NB4 (cell line): ENCODE measurements at regions not wholly inside any gene's neighbourhood (a gene's known extent, or its start where the extent isn't known, plus 50 kb on each side); places are given as distances from the start of the nearest gene placed in this dataset.

Experiments
- DNase-seq: peaks from one replicate; pipeline ENCODE4 v3.0.0; 2010; ENCODE audit warnings: low read depth
- H3K4me3 ChIP-seq: one replicate; pipeline ENCODE4 v1.5.1; 2011; ENCODE audit warnings: mild to moderate bottlenecking, low read depth, low read length, moderate library complexity
- CTCF ChIP-seq: IDR thresholded peaks from one replicate; pipeline ENCODE4 v1.5.1; 2012; ENCODE audit warnings: low read depth, low read length
- MYC ChIP-seq: IDR thresholded peaks from 2 replicates; pipeline ENCODE4 v1.6.1; 2011; ENCODE audit warnings: low read depth, low read length
- POLR2A ChIP-seq: IDR thresholded peaks from 2 replicates; pipeline ENCODE4 v1.6.1; 2011; ENCODE audit warnings: mild to moderate bottlenecking; ENCODE audit not compliant: insufficient read length; ENCODE audit errors: extremely low read depth
- TF ChIP-seq, protein P1 (sequence below): IDR thresholded peaks from 2 replicates; pipeline ENCODE4 v1.6.1; 2011; ENCODE audit warnings: low read depth, low read length

- no peak overlapping the region for H3K4me3 ChIP-seq
- DNase-seq: no peak
- TF ChIP-seq POLR2A (no peak), MYC (no peak), CTCF (no peak)
- TF ChIP-seq, protein P1, sequence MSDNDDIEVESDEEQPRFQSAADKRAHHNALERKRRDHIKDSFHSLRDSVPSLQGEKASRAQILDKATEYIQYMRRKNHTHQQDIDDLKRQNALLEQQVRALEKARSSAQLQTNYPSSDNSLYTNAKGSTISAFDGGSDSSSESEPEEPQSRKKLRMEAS: no peak
Observed at GRCh38 chr21:23480591-23481270, 2126.6 kb downstream of the MRPL39 start.

- no peak for DNase-seq
- TF ChIP-seq, protein P1: no peak
- TF ChIP-seq MYC (no peak), CTCF (no peak), POLR2A (no peak)
- H3K4me3 ChIP-seq: no peak overlapping the region
Observed at GRCh38 chr21:23478381-23478780, 2128.9 kb downstream of the MRPL39 start.

DNA sequence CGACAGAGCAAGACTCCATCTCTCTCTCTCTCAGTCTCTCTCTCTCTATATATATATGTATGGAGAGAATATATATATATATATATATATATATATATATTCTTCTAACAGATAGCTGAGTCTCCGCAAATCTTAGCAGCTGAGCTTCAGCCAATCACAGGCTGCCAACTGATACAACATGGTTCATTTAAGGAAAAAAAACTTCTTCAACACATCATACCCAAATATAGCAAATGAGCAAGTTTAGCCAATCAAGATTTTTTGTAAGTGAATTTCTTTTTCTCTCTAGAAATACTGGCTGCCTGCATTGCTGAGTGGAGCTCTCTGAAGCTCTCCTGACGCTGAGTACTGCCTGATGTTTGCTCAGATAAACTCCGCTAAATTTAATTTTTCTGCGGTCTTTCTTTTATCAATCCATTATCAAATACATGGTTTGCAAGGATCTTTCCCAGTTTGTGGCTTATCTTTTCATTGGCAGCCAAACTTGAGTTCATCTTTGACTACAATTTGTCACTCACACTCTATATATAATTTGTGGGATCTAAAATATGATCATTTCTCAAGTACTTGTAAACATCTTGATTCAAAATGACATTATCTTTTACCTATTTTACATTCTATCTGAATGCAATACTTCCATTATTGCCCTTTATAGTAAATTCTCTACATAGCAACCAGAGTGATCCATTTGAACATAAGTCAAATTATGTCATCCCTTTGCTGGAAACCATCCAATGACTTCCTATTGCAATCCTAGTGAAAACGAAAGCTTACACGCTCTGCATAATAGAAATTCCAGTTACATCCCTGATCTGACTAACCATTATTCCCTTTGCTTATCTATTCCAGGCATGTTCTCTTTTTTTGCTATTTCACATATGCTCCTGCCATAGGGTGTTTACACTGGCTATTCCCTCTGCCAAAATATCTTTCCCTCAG lies 2131.7 kb downstream of the MRPL39 start:
- no peak overlapping the region for H3K4me3 ChIP-seq
- DNase-seq: no peak
- TF ChIP-seq POLR2A: no peak
- TF ChIP-seq CTCF: no peak
- TF ChIP-seq, protein P1: no peak
- no peak for TF ChIP-seq MYC

- no peak for TF ChIP-seq CTCF
- no peak for TF ChIP-seq POLR2A
- TF ChIP-seq MYC: no peak
- TF ChIP-seq, protein P1: no peak
- no peak for DNase-seq
- no peak overlapping the region for H3K4me3 ChIP-seq
Observed at GRCh38 chr21:23471877-23472276, 2135.4 kb downstream of the MRPL39 start.

GRCh38 chr21:23463365-23463764 lies 2143.9 kb downstream of the MRPL39 start:
- DNase-seq: no peak
- TF ChIP-seq MYC: no peak
- TF ChIP-seq, protein P1: no peak
- no peak for TF ChIP-seq CTCF
- no peak for TF ChIP-seq POLR2A
- H3K4me3 ChIP-seq: no peak overlapping the region
